Prostate gland (tissue), 2 donors: ENCODE measurements at regions not wholly inside any gene's neighbourhood (a gene's known extent, or its start where the extent isn't known, plus 50 kb on each side); places are given as distances from the start of the nearest gene placed in this dataset.

ENCODE experiments used
- POLR2A ChIP-seq: fragments of 450-650 bp; IDR thresholded peaks from one replicate; pipeline ENCODE4 v1.6.1; 2016; ENCODE audit warnings: antibody characterized with exemption, mild to moderate bottlenecking
- POLR2AphosphoS5 ChIP-seq: sonication (generic); formaldehyde crosslinking; IDR thresholded peaks from one replicate; pipeline ENCODE4 v1.6.1; 2017; ENCODE audit warnings: antibody characterized with exemption
- TF ChIP-seq, protein P1 (sequence below), 4 experiments: fragments of 200-600 bp in 2 of 4; fragments of 450-650 bp in 2 of 4; sonication (generic) in 2 of 4; IDR thresholded peaks; 1 replicate in 3 of 4; 2 replicates in 1 of 4; pipeline ENCODE4 v1.5.1; 2016 to 2019; ENCODE audit warnings: antibody characterized with exemption in 4 of 4, mild to moderate bottlenecking in 2 of 4, moderate library complexity in 2 of 4

- TF ChIP-seq, protein P1, sequence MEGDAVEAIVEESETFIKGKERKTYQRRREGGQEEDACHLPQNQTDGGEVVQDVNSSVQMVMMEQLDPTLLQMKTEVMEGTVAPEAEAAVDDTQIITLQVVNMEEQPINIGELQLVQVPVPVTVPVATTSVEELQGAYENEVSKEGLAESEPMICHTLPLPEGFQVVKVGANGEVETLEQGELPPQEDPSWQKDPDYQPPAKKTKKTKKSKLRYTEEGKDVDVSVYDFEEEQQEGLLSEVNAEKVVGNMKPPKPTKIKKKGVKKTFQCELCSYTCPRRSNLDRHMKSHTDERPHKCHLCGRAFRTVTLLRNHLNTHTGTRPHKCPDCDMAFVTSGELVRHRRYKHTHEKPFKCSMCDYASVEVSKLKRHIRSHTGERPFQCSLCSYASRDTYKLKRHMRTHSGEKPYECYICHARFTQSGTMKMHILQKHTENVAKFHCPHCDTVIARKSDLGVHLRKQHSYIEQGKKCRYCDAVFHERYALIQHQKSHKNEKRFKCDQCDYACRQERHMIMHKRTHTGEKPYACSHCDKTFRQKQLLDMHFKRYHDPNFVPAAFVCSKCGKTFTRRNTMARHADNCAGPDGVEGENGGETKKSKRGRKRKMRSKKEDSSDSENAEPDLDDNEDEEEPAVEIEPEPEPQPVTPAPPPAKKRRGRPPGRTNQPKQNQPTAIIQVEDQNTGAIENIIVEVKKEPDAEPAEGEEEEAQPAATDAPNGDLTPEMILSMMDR (IDR thresholded peaks at IDR 0.05) = no peak
- TF ChIP-seq POLR2A (no peak), POLR2AphosphoS5 (no peak)
Observed at GRCh38 chr4:27387711-27388110, 527.1 kb downstream of the STIM2 start.
